ENCODE measurements at regions not wholly inside any gene's neighbourhood (a gene's known extent, or its start where the extent isn't known, plus 50 kb on each side); places are given as distances from the start of the nearest gene placed in this dataset.

DNA sequence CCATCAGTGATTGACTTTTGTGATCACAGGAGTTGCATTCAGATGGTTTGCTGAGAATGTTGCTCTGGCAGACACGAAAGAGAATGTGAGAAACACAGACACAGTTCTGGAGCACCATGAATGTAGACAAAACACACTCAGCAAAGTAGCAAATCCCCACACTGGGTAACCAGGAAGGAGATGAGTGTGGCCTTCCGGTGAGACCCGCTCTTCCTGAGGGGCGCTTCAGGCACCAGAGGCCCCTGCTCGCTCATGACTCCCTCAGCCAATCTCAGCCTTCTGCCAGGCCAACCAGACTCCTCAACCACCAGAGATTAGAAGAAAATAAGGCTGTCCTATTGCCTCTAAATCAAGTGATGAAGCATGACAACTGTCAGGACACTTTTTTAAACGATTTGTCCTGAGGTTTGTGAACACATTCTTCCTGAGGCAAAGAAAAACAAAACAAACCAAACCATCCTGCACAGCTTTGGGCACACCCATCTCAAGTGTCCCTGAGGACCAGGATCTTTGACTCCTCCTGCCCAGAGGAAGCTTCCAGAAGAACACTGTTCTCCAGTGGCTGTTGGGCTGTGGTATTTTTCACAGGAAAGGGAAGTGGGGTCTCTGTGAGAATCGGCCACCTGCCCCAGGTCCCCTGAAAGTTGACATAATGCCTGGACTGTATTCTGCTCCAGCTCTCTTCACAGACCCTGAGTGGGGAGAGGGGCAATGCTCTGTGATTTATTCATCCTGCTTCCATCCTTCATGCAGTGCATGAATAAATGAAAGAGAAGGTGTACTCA is 152.8 kb downstream of the BCL11A start:
- intact Hi-C loops (cut with DNase I) = no loop called here
- DNase-seq (ENCODE audit: low spot score) (no peak), ATAC-seq (no peak)

DNA sequence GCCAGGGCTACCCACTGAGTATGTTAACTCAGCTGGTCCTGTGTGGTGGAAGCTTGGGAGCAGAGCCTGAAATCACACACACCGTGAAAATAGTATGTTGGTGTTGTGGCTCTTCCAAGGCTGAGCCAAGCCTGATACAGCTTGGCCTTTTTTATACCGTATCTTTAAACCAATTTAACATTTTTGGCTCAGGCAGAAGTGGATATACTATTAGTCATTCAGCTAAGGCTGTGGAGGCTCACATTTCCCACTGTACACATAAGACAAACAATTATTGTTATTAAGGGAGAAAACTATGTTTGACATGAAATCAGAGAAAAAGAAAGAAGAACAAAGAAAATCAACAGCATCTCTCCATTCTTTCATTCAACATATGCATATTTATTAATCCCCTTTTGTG is 159.0 kb downstream of the BCL11A start:
- intact Hi-C loops (cut with DNase I) = no loop called here
- ATAC-seq (no peak), DNase-seq (ENCODE audit: low spot score) (no peak)

DNA sequence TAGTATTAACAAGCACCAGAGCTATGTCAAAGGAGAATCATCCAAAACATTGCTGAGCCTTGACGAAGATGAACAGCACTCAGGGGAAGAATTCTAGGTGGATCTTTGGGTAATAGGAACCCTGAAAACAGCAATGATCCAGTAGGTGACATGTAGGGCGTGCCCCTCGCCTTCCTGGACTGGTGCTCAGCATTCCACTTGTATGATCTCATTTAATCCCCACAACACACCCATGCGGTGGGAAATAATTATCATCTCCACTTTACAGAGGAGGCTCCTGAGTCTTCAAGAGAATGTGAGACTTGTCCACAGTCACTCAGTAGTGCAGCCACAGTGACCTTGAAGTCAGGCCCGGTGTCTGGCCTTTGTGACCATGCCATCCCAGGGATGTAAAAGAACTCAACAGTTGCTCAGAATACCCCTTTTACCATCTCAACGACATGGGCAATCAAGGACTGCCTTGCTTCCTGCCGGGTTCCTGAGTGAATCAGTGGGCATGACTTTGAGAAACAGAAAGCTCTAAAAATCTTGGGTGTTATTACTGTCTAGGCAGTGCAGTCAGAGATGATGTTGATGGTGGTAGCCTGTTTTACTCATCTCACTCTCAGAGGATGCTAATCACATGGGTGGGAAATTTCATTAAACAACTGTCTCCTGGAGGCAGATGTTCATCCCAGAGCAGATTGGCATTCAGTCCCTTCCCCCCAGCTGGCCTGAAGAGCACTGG is 161.6 kb downstream of the BCL11A start:
- ATAC-seq = no peak
- intact Hi-C loops (cut with DNase I) = no loop called here

DNA sequence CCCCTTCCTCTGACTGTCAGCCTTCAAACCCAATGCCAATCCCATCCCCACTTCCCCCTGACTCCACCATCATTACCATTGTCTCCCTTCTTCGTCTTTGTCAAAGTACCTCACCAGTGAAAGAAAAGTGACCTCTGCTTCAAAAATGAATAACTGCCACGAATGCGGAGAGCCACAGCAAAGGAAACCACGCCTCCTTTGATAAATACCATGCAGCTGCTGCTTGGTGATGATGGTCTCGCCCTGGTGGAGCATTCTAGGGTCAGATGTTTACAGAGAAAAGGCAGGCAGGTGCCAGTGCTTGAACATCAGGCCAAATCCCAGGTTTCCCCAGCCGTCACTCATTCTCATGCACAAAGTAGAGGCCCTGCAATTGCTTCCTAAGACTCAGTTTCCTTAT is 162.2 kb downstream of the BCL11A start:
- DNase-seq (ENCODE audit: low spot score) = no peak
- intact Hi-C loops (cut with DNase I) = no loop called here
- ATAC-seq = no peak

More for the DNA sequence above, 161.6 kb downstream of the BCL11A start:
- DNase-seq (ENCODE audit: low spot score) = no peak

DNA sequence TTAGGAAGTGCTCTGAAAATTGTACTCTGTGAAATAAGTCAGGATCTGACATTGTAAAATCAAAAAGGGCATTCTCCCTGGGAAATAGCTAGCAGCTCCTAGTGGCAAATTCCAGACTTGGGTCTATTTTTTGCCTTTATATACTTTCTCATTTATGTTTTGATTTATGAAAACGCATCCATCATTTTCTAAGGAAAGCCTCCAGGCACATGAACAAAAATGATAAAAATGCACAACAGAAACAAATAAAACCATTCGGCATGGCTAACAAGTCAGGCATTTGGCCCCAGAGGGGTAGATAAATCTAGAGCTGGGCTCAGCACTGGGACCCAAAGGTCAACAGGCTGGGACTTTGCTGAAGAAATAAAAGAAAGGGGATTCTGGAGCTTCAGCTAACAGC is 167.0 kb downstream of the BCL11A start:
- intact Hi-C loops (cut with DNase I) = no loop called here
- DNase-seq (ENCODE audit: low spot score) = no peak
- no peak for ATAC-seq

DNA sequence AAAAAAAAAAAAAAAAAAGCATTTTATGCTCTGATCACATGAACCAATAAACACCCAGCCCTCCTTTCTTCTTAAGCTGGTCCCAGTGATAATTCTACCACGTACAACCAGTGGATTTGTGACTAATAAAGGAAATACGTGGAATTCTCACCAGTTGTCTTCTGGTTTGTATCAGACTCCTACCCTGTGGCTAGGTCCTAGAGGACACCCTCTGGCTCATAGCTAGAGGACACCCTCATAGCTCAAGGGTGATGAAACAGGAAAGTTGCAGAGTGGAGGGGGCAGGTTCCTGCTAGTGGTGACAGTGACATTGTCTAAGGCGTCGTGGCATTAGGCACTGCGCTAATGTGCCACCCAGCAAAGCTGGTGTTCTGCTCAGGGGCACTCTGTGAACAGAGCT is 167.8 kb downstream of the BCL11A start:
- DNase-seq (ENCODE audit: low spot score) (no peak), ATAC-seq (no peak)
- intact Hi-C loops (cut with DNase I) = no loop called here

DNA sequence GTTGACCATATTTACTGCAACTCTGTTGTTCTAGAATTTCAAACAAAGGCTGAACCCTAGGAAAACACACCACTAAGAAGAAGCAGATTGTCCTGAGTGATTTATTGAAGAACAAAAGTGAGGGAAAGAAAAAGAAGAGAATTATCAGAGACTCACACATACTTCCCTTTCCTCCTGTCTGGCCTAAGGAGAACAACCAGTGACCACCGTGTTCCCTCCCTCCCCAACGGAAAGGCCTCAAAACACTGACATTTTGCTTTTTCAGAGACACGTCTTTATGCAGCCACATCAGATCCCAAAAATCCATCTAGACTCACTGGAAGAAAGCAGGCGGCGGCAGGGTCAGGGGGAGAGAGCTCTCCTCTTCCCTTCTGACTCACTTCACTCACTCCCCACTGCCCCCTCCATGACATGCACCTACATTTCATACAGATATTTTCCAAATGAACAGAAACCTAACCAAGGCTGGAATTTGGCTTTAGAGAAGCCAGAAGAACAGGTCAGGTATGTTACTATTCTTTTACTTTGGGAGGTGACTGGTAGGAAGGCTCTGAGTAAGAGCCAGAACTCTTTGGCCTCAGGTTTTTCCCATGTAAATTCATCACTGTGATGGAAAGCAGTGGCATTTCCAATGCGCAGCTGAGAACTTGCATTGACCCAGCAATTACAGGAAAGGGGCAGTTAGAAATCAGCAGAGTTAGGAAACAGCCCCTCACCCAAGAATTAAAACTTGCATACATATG is 169.9 kb downstream of the BCL11A start:
- DNase-seq (ENCODE audit: low spot score) (no peak), ATAC-seq (no peak)
- intact Hi-C loops (cut with DNase I) = no loop called here

DNA sequence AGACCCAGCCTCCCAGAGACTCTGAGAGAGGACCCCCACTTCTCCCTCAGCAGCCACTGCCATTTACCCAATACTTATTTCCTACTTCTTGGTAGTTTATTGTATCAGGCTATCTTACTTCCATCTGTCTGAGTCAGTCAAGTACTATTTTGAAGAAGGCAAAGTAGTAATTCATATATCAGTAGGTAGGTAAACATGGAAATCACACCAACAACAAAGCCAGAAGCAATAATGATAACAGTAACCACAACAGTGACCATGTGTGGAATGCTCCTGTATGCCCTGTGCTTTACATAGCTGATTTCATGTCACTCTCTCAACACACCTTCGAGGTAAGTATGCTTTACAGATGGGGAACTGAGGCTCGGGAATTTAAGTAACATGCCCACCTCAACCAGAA is 173.0 kb downstream of the BCL11A start:
- no peak for ATAC-seq
- DNase-seq (ENCODE audit: low spot score) = no peak
- intact Hi-C loops (cut with DNase I) = no loop called here

DNA sequence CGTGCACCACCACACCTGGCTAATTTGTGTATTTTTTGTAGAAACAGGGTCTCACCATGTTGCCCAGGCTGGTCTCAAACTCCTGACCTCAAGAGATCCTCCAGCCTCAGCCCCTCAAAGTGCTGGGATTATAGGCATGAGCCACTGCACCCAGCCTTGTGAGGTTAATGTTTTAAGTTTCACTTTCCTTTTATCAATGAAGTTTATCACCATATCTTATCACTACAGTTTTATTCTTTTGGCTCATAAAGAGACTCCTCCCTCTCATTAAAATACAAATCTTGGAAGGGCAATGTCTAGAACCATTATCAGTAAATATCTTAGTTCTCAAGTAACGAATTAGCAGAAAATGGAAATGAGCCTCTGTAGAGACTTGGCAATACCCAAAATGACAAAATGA is 173.8 kb downstream of the BCL11A start:
- no peak for DNase-seq (ENCODE audit: low spot score)
- intact Hi-C loops (cut with DNase I) = no loop called here
- ATAC-seq = no peak

DNA sequence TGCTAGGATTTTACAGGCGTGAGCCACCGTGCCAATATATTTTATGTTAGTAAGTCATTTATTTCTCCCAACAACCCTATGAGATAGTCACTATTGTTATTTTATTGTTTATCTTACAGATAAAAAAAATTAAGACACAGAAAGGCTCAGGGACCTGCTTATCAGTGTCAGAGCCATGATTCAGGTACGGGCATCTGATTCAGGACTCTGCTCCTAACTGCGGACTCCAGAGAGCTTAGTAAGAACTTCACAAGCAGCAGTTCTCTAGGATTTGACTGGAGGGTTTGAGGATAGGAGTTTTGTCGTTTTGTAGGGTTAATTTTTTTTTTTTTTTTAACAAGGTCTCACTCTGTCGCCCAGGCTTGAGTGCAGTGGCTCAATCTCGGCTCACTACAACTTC is 174.2 kb downstream of the BCL11A start:
- DNase-seq (ENCODE audit: low spot score) (no peak), ATAC-seq (no peak)
- intact Hi-C loops (cut with DNase I) = no loop called here

DNA sequence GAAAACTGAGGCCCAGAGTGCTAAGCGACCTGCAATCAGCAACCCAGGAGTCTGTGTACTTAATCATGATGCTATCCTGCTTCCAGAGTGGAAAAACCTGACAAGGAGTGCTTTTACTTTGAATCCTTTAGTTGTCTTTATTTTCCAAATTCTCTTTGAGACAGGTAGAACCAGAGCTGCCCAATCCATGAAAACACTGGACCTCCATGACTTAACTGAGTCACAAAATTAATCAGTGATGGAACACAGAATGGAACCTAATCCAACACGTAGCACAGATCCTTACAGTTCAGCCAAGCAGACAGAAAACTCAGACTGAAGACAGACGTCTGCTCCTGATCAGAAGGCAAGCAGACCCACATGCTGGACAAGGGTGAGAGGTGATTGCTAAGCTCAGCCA is 175.6 kb downstream of the BCL11A start:
- intact Hi-C loops (cut with DNase I) = no loop called here
- ATAC-seq = no peak
- no peak for DNase-seq (ENCODE audit: low spot score)

DNA sequence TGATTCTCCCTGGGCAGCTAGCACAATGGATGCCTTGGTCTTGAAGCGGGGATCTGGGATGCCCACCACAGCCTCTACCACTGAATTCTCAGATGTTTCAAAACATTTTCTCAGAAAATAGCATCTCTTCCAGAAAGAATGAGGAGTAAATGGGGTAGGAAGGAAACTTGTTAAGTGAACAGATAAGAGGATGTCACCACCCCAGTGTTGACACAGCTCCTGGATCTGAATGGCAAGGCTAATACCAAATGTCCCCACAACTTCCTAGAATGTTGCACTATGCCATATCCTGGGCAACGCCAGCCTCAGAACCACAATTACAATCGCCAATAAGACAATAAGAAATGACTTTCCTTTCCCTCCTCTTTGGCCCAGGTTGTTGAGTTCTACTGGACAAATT is 177.2 kb downstream of the BCL11A start:
- DNase-seq (ENCODE audit: low spot score) = no peak
- no peak for ATAC-seq
- intact Hi-C loops (cut with DNase I) = no loop called here

DNA sequence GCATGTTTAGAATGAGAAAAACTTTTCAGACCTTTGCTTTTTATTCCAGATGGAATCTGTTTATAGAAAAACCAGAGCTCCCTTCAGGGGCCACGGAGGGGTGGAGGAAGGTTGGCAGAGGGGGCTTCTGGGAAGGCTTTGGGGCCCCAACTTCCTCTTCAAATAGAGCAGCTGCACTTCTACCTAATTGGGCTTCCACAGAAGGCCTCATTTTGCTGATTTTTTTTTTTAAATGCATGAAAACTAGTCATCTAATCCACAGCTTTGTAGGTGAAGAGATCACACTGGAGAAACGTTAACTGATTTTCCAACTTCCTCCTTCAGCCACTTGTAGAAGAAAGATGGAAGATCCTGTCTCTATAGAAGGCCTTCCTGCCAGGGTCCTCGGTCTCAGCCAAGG is 181.8 kb downstream of the BCL11A start:
- intact Hi-C loops (cut with DNase I) = no loop called here
- DNase-seq (ENCODE audit: low spot score) = no peak
- no peak for ATAC-seq

DNA sequence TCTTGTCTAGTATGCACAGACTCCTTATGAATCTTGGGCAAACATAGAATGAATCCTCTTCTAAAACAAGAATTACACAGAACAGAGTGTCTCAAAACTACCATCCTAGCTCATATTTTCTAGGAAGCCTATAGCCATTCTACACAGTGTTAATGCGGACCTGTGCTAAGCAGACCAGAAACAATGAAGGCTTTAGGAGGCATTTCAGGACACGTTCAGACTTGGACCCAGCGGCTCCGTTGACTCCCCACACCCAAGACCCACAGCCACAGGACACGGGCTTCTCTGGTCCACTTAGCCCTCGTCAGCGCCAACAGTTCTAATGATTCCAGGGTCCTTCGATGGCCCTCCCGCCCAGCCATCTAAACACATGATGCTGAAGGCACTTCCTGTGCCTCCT is 182.2 kb downstream of the BCL11A start:
- intact Hi-C loops (cut with DNase I) = no loop called here
- DNase-seq (ENCODE audit: low spot score) (no peak), ATAC-seq (no peak)

DNA sequence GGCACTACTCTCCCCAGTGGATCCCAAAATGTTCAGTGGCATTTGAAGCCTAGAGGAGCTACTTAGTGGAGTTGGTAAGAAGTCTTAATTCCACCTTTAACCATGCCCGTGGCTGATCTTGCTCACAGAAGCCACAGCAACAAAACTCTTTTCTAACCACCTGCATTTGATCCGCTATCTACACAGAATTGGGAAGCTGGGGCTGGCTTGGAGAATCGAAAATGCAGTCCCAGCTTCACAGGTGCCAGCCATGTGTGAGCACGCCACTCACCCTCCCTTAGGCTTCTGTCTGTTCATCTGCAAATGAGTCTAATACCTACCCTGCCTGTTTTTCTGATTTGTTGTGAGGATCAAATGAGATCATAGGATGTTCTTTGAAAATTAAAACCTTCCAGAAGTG is 182.6 kb downstream of the BCL11A start:
- no peak for DNase-seq (ENCODE audit: low spot score)
- intact Hi-C loops (cut with DNase I) = no loop called here
- ATAC-seq = no peak

DNA sequence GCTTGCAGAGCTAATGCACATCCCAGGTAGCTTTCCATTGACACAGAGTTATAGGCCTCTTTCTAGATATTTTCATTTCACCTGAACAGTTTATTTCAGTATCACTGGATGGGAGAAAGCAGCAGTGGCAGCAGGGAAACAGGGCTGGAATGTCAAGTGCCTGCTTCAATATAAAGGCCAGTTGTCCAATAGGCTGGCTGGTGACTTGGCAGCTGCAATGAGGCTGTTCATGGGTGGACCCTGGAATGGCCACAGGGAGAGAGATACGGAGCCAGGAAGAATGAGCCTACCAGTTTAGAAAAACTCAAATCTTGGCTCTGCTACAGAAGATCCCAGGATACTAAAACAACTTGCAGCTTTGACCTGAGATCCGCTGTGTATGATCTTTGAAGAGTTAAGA is 185.0 kb downstream of the BCL11A start:
- intact Hi-C loops (cut with DNase I) = no loop called here
- DNase-seq (ENCODE audit: low spot score) = no peak
- ATAC-seq = no peak

DNA sequence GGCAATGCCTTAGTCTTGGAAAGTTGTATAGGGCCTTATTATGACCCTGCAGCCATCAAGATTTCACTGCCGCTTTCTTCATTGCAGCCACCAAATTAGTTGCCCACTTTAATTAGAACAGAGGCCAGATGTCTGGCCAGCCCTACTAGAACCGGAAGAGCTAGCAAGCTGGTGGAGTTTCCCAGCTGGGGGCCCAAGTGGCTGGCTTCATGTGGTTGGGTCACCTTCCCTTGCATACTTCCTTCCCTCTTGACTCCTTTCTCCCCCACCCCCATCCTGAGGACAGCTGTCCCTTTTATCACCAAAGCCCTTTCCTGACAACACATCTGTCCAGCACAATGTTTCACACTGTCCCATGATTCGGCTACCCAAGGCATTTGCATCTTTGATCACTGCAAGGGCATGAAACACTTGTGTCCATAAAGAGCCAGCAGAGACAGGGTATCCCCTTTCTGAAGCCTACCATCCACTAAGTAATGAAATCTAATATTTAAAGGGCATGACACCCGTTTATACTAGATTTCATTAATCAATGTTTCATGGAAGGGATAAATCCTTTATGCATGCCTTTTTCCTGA is 187.2 kb downstream of the BCL11A start:
- ATAC-seq (peak; percentile 51), DNase-seq (ENCODE audit: low spot score) (no peak)
- intact Hi-C loops (cut with DNase I) = no loop called here

DNA sequence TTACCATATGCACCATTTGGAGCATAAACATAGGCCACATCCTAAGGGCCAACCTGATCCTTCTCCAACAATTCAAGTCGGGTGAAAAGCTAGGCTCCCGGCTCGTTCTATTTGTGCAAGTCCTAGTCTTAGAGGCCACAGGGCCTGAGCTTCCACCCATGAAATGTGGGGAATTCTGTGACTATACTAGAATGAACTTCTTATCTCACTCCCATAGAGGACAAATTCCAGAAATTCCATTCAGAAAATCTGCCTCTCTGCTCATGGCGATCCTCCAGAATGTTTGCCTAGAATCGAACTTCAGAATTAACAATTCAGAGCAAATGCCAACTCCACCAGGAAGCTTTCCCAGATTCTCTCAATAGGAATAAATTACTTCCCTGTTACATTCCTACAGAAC is 187.9 kb downstream of the BCL11A start:
- DNase-seq (ENCODE audit: low spot score) (no peak), ATAC-seq (no peak)
- intact Hi-C loops (cut with DNase I) = no loop called here

DNA sequence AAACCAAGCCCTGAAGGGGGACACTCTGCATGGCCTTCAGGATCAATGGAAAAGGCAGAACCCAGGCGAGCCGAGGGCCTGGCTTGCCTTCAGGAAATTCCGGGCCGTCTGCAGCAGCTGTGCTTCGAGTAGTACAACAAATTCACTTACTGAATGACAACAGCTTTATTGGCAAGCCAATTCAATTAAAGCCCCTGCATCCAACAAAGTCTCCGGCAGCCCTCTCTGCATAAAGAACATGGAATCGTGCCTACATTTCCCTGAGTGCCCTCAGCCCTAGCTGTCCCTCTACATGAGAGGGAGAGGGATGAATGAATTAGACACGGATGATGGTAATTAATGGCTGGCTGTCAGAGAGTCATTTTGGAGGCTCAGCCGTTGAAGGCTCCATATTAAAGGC is 189.0 kb downstream of the BCL11A start:
- intact Hi-C loops (cut with DNase I) = no loop called here
- DNase-seq (ENCODE audit: low spot score) = no peak
- no peak for ATAC-seq

DNA sequence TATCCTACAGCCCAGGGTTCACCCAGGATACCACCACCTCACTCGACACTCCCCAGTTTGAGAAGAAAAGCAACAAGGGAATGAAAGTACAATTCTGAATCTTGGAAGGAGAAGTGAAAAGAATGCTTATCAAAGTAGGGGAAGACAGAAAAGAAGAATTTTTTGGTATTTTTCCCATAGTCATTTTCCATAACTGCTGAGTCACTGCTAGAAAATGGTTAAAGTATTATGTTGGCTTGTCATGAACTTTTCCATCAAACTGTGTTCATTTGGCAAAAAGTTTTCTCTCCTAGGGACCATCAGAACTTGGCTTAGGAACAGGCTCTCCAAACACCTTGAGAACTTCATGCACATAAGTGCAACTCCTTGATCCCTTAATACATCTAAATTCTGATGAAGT is 192.0 kb downstream of the BCL11A start:
- no peak for ATAC-seq
- intact Hi-C loops (cut with DNase I) = no loop called here
- DNase-seq (ENCODE audit: low spot score) = no peak

Measured in sciatic nerve (tissue), 2 donors.